ENCODE measurements at regions not wholly inside any gene's neighbourhood (a gene's known extent, or its start where the extent isn't known, plus 50 kb on each side); places are given as distances from the start of the nearest gene placed in this dataset.

DNA sequence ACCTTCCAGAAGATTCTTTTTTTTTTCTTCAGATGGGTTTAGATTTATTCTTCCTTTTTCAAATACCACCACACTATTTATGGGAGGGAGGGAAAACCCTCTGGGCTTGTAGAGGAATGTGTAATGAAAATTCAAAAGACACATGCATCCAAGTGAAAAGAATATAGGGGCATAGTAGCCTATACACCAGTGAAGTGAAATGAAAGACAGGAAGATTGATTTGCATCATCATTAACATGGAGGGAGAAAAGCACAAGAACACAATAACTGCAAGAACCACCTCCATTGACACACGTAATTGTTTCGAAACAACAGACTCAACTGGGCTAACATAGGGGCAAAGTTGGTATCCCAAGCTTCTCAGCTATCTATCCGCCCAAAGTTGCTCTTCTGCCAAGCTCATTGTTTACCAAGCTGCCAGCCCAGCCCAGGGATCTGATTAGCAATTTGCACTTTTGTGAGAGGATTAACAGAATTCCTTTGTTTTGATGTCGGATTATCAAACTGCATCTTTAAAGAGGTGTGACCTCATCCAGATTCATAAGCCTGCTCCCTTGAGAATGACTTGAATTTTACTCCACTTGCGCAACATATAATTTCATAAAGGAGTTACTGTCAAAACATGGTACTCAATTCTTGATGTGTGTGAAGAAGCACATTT, 430.5 kb upstream of the SOX5 start:
- CTCF ChIA-PET = no interaction called here
- H3K27me3 ChIP-seq (ENCODE audit: control insufficient read depth, insufficient read depth, low read length) = no peaks in the 10 kb centered on the region
- no peak for DNase-seq (ENCODE audit: low read depth)

DNA sequence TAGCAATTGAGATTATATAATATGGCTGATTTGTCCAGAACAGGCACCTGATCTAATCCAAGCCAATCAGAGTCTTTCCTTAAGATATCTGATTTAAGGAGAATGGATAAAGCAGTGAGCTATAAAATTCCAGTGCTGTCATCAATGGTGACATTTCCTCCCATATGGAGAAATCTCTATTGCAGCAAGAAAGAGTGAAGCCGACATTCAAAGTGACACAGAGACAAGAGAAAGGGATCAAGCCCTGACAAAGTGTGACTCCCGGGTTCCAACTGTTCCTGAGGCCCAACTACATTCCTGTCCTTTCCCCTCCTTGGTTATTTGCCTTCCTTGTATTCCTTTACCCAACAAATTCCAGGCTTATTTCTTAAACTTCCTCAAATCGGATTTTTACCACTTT, 430.0 kb upstream of the SOX5 start:
- DNase-seq (ENCODE audit: low read depth) = no peak
- Histone ChIP-seq H3K4me3 (ENCODE audit: low read depth, low read length) (no peak overlapping the region), H3K27me3 (ENCODE audit: control insufficient read depth, insufficient read depth, low read length) (no peaks in the 10 kb centered on the region), H3K36me3 (ENCODE audit: control insufficient read depth, insufficient read depth, low read length) (no peaks in the 10 kb centered on the region)
- ChIA-PET POLR2A (no interaction called here), CTCF (no interaction called here)
- TF ChIP-seq CTCF (IDR thresholded peaks at IDR 0.05; ENCODE audit: insufficient read depth, low read depth, low read length) = no peak

More for the DNA sequence above, 430.5 kb upstream of the SOX5 start:
- no peak for TF ChIP-seq CTCF (IDR thresholded peaks at IDR 0.05; ENCODE audit: insufficient read depth, low read depth, low read length)
- Histone ChIP-seq H3K4me3 (ENCODE audit: low read depth, low read length) (no peak overlapping the region), H3K36me3 (ENCODE audit: control insufficient read depth, insufficient read depth, low read length) (no peaks in the 10 kb centered on the region)
- POLR2A ChIA-PET = no interaction called here

DNA sequence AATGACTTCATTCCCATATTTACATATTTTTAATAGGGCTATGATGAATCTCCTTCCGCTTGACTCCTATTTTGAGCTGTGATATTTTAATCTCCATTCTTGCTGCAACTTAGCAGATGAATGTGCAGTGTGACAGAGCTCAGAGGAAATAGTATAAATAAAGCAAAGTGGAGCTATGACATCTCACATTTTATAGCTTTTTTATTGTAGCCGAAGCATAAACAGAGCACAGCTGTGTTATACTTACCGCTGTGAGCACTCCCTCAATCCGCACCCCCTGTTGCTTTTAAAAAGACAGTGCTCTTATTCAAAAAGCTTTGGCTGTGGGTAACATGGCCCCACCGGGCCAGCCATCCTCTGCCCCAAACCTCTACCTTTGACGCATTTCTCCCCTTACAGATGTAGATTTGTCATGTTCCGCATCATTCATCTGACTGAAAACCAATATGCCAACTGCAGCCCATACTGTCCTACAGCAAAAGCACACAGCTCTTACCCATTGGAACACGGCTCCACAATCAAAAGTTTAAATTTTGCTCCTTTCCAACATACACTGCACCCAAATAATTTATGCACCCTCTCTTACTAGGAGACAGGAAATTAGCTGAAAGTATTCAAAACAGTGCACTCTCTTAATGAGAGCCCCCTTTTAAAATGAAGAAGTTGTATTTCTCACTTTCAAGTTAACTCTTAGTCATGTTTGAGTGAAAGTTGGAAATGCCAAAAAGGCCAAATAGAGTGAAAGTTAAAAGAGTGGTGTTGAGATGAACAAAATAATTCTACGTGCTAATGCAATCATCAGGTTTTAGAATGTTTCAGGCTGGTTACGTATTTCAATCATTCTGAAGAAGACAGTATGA, 429.3 kb upstream of the SOX5 start:
- peak; percentile 44 for DNase-seq (ENCODE audit: low read depth)
- ChIA-PET POLR2A (no interaction called here), CTCF (no interaction called here)
- Histone ChIP-seq H3K36me3 (ENCODE audit: control insufficient read depth, insufficient read depth, low read length) (no peaks in the 10 kb centered on the region), H3K27me3 (ENCODE audit: control insufficient read depth, insufficient read depth, low read length) (no peaks in the 10 kb centered on the region), H3K4me3 (ENCODE audit: low read depth, low read length) (no peak overlapping the region)
- TF ChIP-seq CTCF (IDR thresholded peaks at IDR 0.05; ENCODE audit: insufficient read depth, low read depth, low read length) = no peak

- TF ChIP-seq CTCF (IDR thresholded peaks at IDR 0.05; ENCODE audit: insufficient read depth, low read depth, low read length) = no peak
- ChIA-PET POLR2A (no interaction called here), CTCF (no interaction called here)
- no peaks in the 10 kb centered on the region for H3K27me3 ChIP-seq (ENCODE audit: control insufficient read depth, insufficient read depth, low read length)
- no peaks in the 10 kb centered on the region for H3K36me3 ChIP-seq (ENCODE audit: control insufficient read depth, insufficient read depth, low read length)
- H3K4me3 ChIP-seq (ENCODE audit: low read depth, low read length) = no peak overlapping the region
- no peak for DNase-seq (ENCODE audit: low read depth)
Measured at GRCh38 chr12:24374452-24374851, 425.0 kb upstream of the SOX5 start.

DNA sequence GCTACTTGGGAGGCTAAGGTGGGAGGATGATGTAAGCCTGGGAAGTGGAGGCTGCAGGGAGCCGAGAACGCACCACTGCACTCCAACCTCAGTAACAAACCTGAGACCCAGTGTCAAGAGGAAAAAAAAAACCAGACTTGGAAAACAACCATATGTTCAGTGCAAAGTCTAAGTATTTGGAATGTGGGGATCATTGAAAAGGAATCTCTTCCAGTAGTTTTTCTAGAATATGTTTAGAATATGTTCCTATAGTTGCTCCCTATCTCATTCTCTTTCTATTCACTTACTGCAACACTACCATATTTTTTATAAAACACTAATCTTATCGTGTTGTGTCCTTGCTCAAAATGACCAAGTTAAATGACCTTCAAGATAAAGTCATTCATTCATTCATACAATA, 423.5 kb upstream of the SOX5 start:
- POLR2A ChIA-PET = interaction anchor here (0.6 kb wide), 1 partner anchor 418 kb away, joined by 3 read pairs; no protein-coding TSS in a partner anchor
- no peak for TF ChIP-seq CTCF (IDR thresholded peaks at IDR 0.05; ENCODE audit: insufficient read depth, low read depth, low read length)
- no peak for DNase-seq (ENCODE audit: low read depth)
- Histone ChIP-seq H3K36me3 (ENCODE audit: control insufficient read depth, insufficient read depth, low read length) (no peaks in the 10 kb centered on the region), H3K27me3 (ENCODE audit: control insufficient read depth, insufficient read depth, low read length) (no peaks in the 10 kb centered on the region), H3K4me3 (ENCODE audit: low read depth, low read length) (no peak overlapping the region)
- CTCF ChIA-PET = no interaction called here
